DND-41 (cell line): ENCODE measurements at regions not wholly inside any gene's neighbourhood (a gene's known extent, or its start where the extent isn't known, plus 50 kb on each side); places are given as distances from the start of the nearest gene placed in this dataset.

ENCODE experiments used
- ATAC-seq: fragments of 200-7000 bp; cut with Tn5 transposase; 3 replicates; pipeline ENCODE4 v1.9.1; 2021; ENCODE audit warnings: low read depth; ENCODE audit not compliant: insufficient read depth
- DNase-seq: peaks from one replicate; pipeline ENCODE4 v3.0.0-alpha.2; 2020
- H2AFZ ChIP-seq: 2 replicates; pipeline ENCODE4 v1.6.0; 2012; ENCODE audit warnings: low read depth, low read length
- H3K27ac ChIP-seq: 2 replicates; pipeline ENCODE4 v1.5.1; 2012; ENCODE audit warnings: low read length, inconsistent platforms
- H3K27me3 ChIP-seq: fragments of 200-600 bp; sonication (generic); 2 replicates; pipeline ENCODE4 v1.6.0; 2012; ENCODE audit warnings: low read length, mild to moderate bottlenecking, inconsistent platforms; ENCODE audit not compliant: insufficient read depth, poor library complexity
- H3K36me3 ChIP-seq: 2 replicates; pipeline ENCODE4 v1.5.1; 2012; ENCODE audit warnings: low read length, inconsistent platforms; ENCODE audit not compliant: insufficient read depth
- H3K4me1 ChIP-seq: 2 replicates; pipeline ENCODE4 v1.5.1; 2012; ENCODE audit warnings: mild to moderate bottlenecking, low read length; ENCODE audit not compliant: insufficient read depth
- H3K4me2 ChIP-seq: 2 replicates; pipeline ENCODE4 v1.6.0; 2012; ENCODE audit warnings: mild to moderate bottlenecking, moderate library complexity, low read length, inconsistent platforms; ENCODE audit not compliant: insufficient read depth
- H3K4me3 ChIP-seq, 2 experiments: fragments of 200-600 bp in 1 of 2; shearing (Covaris generic) in 1 of 2; 2 replicates each; pipeline ENCODE4 v1.5.1; 2012 to 2016; ENCODE audit warnings: inconsistent platforms in 2 of 2, low read length in 2 of 2, mild to moderate bottlenecking in 2 of 2, low read depth in 1 of 2, moderate library complexity in 1 of 2
- H3K79me2 ChIP-seq: 2 replicates; pipeline ENCODE4 v1.6.0; 2012; ENCODE audit warnings: low read length, inconsistent platforms; ENCODE audit not compliant: insufficient read depth
- H3K9ac ChIP-seq: 2 replicates; pipeline ENCODE4 v1.6.0; 2012; ENCODE audit warnings: low read depth, mild to moderate bottlenecking, inconsistent platforms, low read length, moderate library complexity
- H3K9me3 ChIP-seq: 2 replicates; pipeline ENCODE4 v1.5.1; 2012; ENCODE audit warnings: low read length, moderate library complexity, mild to moderate bottlenecking, inconsistent platforms; ENCODE audit not compliant: insufficient read depth, severe bottlenecking
- H4K20me1 ChIP-seq: 2 replicates; pipeline ENCODE4 v1.6.0; 2012; ENCODE audit warnings: low read length; ENCODE audit not compliant: insufficient read depth
- EZH2 ChIP-seq: IDR thresholded peaks from 3 replicates; pipeline ENCODE4 v1.6.1; 2012; ENCODE audit warnings: borderline replicate concordance, low read depth, mild to moderate bottlenecking, moderate library complexity, low read length, inconsistent platforms; ENCODE audit not compliant: severe bottlenecking
- TF ChIP-seq, protein P1 (sequence below): IDR thresholded peaks from 2 replicates; pipeline ENCODE4 v1.5.1; 2012; ENCODE audit warnings: borderline replicate concordance, low read length, moderate library complexity, mild to moderate bottlenecking; ENCODE audit not compliant: poor library complexity, severe bottlenecking; ENCODE audit errors: extremely low read depth

- no peak overlapping the region for H3K4me3 ChIP-seq
- no peak for ATAC-seq
These were observed 169.2 kb upstream of the HMGA2 start for GRCh38 chr12:65655074-65655493.

DNA sequence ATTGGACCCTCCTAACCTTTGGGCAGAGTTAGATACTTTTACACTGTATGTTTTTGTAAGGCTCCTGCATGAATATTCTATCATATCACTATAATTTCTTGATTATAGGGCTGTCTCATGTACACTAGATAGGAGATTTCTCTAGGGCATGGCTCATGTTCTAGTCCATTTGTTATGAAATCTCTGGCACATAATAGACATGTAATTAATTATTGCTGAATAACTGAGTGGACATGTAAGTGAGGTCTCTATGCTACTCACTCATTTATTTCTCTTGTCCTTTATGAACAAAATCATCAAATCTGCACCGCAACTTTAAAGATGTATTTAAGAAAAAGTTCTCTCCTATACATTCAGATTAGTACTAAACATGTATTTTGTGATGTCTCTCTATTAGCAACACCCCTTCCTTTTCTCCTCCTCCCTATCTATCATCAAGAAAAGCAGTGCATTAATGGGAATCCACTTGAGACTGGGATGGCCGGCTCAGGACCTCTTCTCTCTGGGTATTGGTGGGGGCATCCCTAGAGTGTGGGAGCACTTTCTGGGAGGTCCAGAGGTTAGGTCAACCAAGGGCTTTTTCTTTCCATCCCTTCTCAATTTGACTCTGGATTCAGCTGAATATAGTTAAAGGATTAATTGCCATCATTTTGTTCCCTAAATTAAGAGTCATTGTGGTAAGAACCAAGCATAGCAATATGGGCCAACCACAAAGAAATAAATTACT, 168.0 kb upstream of the HMGA2 start:
- Histone ChIP-seq H3K27ac (no peak overlapping the region), H3K4me3 (no peak overlapping the region), H3K27me3 (no peaks in the 10 kb centered on the region), H4K20me1 (no peaks in the 10 kb centered on the region), H3K9me3 (no peaks in the 10 kb centered on the region), H3K36me3 (no peaks in the 10 kb centered on the region), H3K9ac (no peak overlapping the region), H3K79me2 (no peaks in the 10 kb centered on the region), H3K4me1 (no peaks in the 10 kb centered on the region), H3K4me2 (no peak overlapping the region), H2AFZ (no peak overlapping the region)
- ATAC-seq (no peak), DNase-seq (no peak)
- TF ChIP-seq, protein P1, sequence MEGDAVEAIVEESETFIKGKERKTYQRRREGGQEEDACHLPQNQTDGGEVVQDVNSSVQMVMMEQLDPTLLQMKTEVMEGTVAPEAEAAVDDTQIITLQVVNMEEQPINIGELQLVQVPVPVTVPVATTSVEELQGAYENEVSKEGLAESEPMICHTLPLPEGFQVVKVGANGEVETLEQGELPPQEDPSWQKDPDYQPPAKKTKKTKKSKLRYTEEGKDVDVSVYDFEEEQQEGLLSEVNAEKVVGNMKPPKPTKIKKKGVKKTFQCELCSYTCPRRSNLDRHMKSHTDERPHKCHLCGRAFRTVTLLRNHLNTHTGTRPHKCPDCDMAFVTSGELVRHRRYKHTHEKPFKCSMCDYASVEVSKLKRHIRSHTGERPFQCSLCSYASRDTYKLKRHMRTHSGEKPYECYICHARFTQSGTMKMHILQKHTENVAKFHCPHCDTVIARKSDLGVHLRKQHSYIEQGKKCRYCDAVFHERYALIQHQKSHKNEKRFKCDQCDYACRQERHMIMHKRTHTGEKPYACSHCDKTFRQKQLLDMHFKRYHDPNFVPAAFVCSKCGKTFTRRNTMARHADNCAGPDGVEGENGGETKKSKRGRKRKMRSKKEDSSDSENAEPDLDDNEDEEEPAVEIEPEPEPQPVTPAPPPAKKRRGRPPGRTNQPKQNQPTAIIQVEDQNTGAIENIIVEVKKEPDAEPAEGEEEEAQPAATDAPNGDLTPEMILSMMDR: no peak
- no peak for TF ChIP-seq EZH2

More at GRCh38 chr12:65655074-65655493, 169.2 kb upstream of the HMGA2 start:
- H3K4me2 ChIP-seq: no peak overlapping the region
- no peaks in the 10 kb centered on the region for H3K27me3 ChIP-seq
- H3K9me3 ChIP-seq: no peaks in the 10 kb centered on the region
- no peaks in the 10 kb centered on the region for H3K36me3 ChIP-seq
- H3K9ac ChIP-seq: no peak overlapping the region
- no peak overlapping the region for H2AFZ ChIP-seq
- H3K27ac ChIP-seq: no peak overlapping the region
- H4K20me1 ChIP-seq: no peaks in the 10 kb centered on the region
- H3K79me2 ChIP-seq: no peaks in the 10 kb centered on the region
- no peak for TF ChIP-seq EZH2
- TF ChIP-seq, protein P1: no peak
- no peak for DNase-seq
- no peaks in the 10 kb centered on the region for H3K4me1 ChIP-seq

GRCh38 chr12:65656891-65657351, 167.4 kb upstream of the HMGA2 start:
- no peak overlapping the region for H3K4me3 ChIP-seq
- TF ChIP-seq, protein P1: no peak
- no peak for TF ChIP-seq EZH2
- no peaks in the 10 kb centered on the region for H4K20me1 ChIP-seq
- H3K4me2 ChIP-seq: no peak overlapping the region
- no peak overlapping the region for H3K27ac ChIP-seq
- H3K4me1 ChIP-seq: no peaks in the 10 kb centered on the region
- no peaks in the 10 kb centered on the region for H3K36me3 ChIP-seq
- DNase-seq: no peak
- peak; percentile 54 for ATAC-seq
- no peaks in the 10 kb centered on the region for H3K79me2 ChIP-seq
- no peaks in the 10 kb centered on the region for H3K9me3 ChIP-seq
- no peak overlapping the region for H2AFZ ChIP-seq
- no peak overlapping the region for H3K9ac ChIP-seq
- no peaks in the 10 kb centered on the region for H3K27me3 ChIP-seq

- no peaks in the 10 kb centered on the region for H3K4me1 ChIP-seq
- no peaks in the 10 kb centered on the region for H3K27me3 ChIP-seq
- H3K9me3 ChIP-seq: no peaks in the 10 kb centered on the region
- H3K4me3 ChIP-seq: no peak overlapping the region
- TF ChIP-seq EZH2: no peak
- no peak overlapping the region for H3K27ac ChIP-seq
- no peak overlapping the region for H3K9ac ChIP-seq
- no peaks in the 10 kb centered on the region for H3K36me3 ChIP-seq
- H3K4me2 ChIP-seq: no peak overlapping the region
- H4K20me1 ChIP-seq: no peaks in the 10 kb centered on the region
- DNase-seq (no peak), ATAC-seq (no peak)
- H3K79me2 ChIP-seq: no peaks in the 10 kb centered on the region
- H2AFZ ChIP-seq: no peak overlapping the region
These were observed 166.6 kb upstream of the HMGA2 start for GRCh38 chr12:65657635-65658034.
